ENCODE measurements at regions not wholly inside any gene's neighbourhood (a gene's known extent, or its start where the extent isn't known, plus 50 kb on each side); places are given as distances from the start of the nearest gene placed in this dataset.
"Not testable (repeated sequence)": the region's sequence is repeated elsewhere in the genome, so short reads cannot be mapped to it uniquely, and the experiment has no call there.

- peak; percentile 86 for DNase-seq
Observed at GRCh38 chr2:57443973-57444521, 602.6 kb upstream of the VRK2 start.

- DNase-seq = peak; percentile 48
Observed at GRCh38 chr2:57444752-57445430, 601.7 kb upstream of the VRK2 start.

- DNase-seq = no peak
Observed at GRCh38 chr2:57448816-57449215, 597.8 kb upstream of the VRK2 start.

GRCh38 chr2:57450170-57450569, 596.4 kb upstream of the VRK2 start:
- DNase-seq = no peak

- DNase-seq = no peak
Observed at GRCh38 chr2:57452634-57453033, 594.0 kb upstream of the VRK2 start.

- DNase-seq = peak; percentile 54
Observed at GRCh38 chr2:57453945-57454344, 592.7 kb upstream of the VRK2 start.

- DNase-seq = peak; percentile 34
Observed at GRCh38 chr2:57460396-57461276, 586.0 kb upstream of the VRK2 start.

- no peak for DNase-seq
Observed at GRCh38 chr2:57461624-57462023, 585.0 kb upstream of the VRK2 start.

- no peak for DNase-seq
Observed at GRCh38 chr2:57465067-57465466, 581.5 kb upstream of the VRK2 start.

GRCh38 chr2:57465967-57466366, 580.6 kb upstream of the VRK2 start:
- DNase-seq = no peak

- DNase-seq = no peak
Observed at GRCh38 chr2:57475391-57475790, 571.2 kb upstream of the VRK2 start.

- no peak for DNase-seq
Observed at GRCh38 chr2:57479981-57480380, 566.6 kb upstream of the VRK2 start.

GRCh38 chr2:57488061-57488460, 558.5 kb upstream of the VRK2 start:
- DNase-seq = no peak

- DNase-seq = peak; percentile 66
Observed at GRCh38 chr2:57490741-57491140, 555.9 kb upstream of the VRK2 start.

- DNase-seq = no peak
Observed at GRCh38 chr2:57491213-57491612, 555.4 kb upstream of the VRK2 start.

GRCh38 chr2:57493966-57494365, 552.6 kb upstream of the VRK2 start:
- not testable (repeated sequence) for DNase-seq

GRCh38 chr2:57497489-57498096, 549.0 kb upstream of the VRK2 start:
- DNase-seq = peak; percentile 57

GRCh38 chr2:57504787-57505186, 541.8 kb upstream of the VRK2 start:
- DNase-seq = no peak

GRCh38 chr2:57509189-57509588, 537.4 kb upstream of the VRK2 start:
- no peak for DNase-seq

GRCh38 chr2:57510704-57511103, 535.9 kb upstream of the VRK2 start:
- DNase-seq = no peak

- no peak for DNase-seq
Observed at GRCh38 chr2:57515366-57515765, 531.2 kb upstream of the VRK2 start.

GRCh38 chr2:57516698-57517340, 529.8 kb upstream of the VRK2 start:
- DNase-seq = peak; percentile 64

- no peak for DNase-seq
Observed at GRCh38 chr2:57523304-57523703, 523.3 kb upstream of the VRK2 start.

Data from HCEC 1CT (cell line).